OCI-LY7 (cell line): ENCODE measurements at regions not wholly inside any gene's neighbourhood (a gene's known extent, or its start where the extent isn't known, plus 50 kb on each side); places are given as distances from the start of the nearest gene placed in this dataset.

Experiments used
- EZH2phosphoT487 ChIP-seq: fragments of 200-600 bp; sonication (generic); IDR thresholded peaks from 2 replicates; pipeline ENCODE4 v1.6.1; 2018; ENCODE audit warnings: low read depth, borderline replicate concordance, mild to moderate bottlenecking, mixed run types, antibody characterized with exemption, low read length, moderate library complexity, mixed read lengths
- TF ChIP-seq, protein P1 (sequence below): fragments of 200-600 bp; sonication (generic); conservative IDR thresholded peaks from 2 replicates; pipeline ENCODE4 v1.5.1; 2014; ENCODE audit warnings: mild to moderate bottlenecking, antibody characterized with exemption, low read length, moderate library complexity, mixed read lengths

- TF ChIP-seq, protein P1, sequence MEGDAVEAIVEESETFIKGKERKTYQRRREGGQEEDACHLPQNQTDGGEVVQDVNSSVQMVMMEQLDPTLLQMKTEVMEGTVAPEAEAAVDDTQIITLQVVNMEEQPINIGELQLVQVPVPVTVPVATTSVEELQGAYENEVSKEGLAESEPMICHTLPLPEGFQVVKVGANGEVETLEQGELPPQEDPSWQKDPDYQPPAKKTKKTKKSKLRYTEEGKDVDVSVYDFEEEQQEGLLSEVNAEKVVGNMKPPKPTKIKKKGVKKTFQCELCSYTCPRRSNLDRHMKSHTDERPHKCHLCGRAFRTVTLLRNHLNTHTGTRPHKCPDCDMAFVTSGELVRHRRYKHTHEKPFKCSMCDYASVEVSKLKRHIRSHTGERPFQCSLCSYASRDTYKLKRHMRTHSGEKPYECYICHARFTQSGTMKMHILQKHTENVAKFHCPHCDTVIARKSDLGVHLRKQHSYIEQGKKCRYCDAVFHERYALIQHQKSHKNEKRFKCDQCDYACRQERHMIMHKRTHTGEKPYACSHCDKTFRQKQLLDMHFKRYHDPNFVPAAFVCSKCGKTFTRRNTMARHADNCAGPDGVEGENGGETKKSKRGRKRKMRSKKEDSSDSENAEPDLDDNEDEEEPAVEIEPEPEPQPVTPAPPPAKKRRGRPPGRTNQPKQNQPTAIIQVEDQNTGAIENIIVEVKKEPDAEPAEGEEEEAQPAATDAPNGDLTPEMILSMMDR = no peak
- TF ChIP-seq EZH2phosphoT487 = no peak
Measured at GRCh38 chr6:103001724-103002123, 1608.2 kb downstream of the GRIK2 start.
